ENCODE measurements at regions not wholly inside any gene's neighbourhood (a gene's known extent, or its start where the extent isn't known, plus 50 kb on each side); places are given as distances from the start of the nearest gene placed in this dataset.
"Not testable (repeated sequence)": the region's sequence is repeated elsewhere in the genome, so short reads cannot be mapped to it uniquely, and the experiment has no call there.

GRCh38 chr20:29096695-29097094, 2160.8 kb upstream of the DEFB115 start:
- TF ChIP-seq CTCF, EZH2, EZH2phosphoT487 (IDR thresholded peaks at IDR 0.05): not testable (repeated sequence)
